ENCODE measurements at regions not wholly inside any gene's neighbourhood (a gene's known extent, or its start where the extent isn't known, plus 50 kb on each side); places are given as distances from the start of the nearest gene placed in this dataset.

DNA sequence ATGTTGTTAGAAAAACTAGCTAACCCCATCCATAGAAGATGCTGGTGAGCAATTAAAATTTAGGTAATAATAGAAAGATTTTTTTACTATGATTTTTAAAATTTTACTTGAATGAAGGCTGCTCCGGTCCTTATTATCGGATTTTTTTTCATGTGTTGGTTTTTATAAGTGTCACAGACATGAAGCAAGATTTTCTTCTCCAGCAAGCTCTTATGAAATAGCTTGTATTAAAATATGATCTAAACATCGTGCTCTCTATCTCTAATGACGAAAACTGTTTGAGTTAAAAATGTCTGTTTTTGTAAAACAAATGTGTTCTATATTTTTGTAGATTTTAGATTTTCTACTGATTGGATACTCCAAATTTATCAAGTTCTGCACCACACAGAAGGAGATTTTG lies 339.6 kb downstream of the ZNF536 start:
- TF ChIP-seq, protein P1, sequence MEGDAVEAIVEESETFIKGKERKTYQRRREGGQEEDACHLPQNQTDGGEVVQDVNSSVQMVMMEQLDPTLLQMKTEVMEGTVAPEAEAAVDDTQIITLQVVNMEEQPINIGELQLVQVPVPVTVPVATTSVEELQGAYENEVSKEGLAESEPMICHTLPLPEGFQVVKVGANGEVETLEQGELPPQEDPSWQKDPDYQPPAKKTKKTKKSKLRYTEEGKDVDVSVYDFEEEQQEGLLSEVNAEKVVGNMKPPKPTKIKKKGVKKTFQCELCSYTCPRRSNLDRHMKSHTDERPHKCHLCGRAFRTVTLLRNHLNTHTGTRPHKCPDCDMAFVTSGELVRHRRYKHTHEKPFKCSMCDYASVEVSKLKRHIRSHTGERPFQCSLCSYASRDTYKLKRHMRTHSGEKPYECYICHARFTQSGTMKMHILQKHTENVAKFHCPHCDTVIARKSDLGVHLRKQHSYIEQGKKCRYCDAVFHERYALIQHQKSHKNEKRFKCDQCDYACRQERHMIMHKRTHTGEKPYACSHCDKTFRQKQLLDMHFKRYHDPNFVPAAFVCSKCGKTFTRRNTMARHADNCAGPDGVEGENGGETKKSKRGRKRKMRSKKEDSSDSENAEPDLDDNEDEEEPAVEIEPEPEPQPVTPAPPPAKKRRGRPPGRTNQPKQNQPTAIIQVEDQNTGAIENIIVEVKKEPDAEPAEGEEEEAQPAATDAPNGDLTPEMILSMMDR (IDR thresholded peaks at IDR 0.05; ENCODE audit: extremely low read depth, missing control alignments), result no peak
- no peak for DNase-seq (ENCODE audit: low spot score)

DNA sequence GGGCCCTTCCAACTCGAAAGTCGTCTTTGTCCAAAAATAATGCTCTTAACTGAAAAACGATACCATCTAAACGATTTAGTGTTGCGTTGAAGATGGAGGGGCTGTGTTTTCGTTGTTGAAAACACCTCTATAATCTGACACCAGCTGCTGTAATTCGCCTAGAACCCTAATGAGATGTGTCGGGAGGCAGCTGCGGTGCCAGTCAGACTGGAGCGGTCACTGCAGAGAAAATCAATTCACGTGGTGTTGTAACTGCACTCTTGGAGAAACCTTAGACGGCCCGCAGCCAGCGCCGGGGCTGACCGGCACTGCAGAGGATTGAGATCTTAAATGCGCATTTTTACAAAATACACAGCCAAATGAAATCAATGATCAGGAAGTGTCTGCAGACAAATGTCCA lies 339.1 kb downstream of the ZNF536 start:
- no peak for DNase-seq (ENCODE audit: low spot score)
- TF ChIP-seq, protein P1 (IDR thresholded peaks at IDR 0.05; ENCODE audit: extremely low read depth, missing control alignments), result no peak

DNA sequence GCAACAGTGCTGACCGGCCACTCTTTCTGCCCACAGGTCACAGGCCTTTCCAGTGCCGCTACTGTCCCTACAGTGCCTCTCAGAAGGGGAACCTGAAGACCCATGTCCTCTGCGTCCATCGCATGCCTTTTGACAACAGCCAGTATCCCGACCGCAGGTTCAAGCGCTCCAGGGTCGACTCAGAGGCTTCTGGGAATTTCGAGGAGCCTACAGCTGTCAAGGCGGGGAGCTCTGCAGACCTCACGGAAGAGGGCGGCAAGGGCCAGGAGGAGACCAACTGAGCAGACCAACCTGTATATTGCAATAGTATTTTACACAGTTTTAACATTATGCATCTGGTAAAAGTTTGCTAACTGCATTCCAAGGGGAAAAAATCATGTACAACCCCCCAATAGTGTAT lies 338.5 kb downstream of the ZNF536 start:
- TF ChIP-seq, protein P1 (IDR thresholded peaks at IDR 0.05; ENCODE audit: extremely low read depth, missing control alignments), result no peak
- no peak for DNase-seq (ENCODE audit: low spot score)

DNA sequence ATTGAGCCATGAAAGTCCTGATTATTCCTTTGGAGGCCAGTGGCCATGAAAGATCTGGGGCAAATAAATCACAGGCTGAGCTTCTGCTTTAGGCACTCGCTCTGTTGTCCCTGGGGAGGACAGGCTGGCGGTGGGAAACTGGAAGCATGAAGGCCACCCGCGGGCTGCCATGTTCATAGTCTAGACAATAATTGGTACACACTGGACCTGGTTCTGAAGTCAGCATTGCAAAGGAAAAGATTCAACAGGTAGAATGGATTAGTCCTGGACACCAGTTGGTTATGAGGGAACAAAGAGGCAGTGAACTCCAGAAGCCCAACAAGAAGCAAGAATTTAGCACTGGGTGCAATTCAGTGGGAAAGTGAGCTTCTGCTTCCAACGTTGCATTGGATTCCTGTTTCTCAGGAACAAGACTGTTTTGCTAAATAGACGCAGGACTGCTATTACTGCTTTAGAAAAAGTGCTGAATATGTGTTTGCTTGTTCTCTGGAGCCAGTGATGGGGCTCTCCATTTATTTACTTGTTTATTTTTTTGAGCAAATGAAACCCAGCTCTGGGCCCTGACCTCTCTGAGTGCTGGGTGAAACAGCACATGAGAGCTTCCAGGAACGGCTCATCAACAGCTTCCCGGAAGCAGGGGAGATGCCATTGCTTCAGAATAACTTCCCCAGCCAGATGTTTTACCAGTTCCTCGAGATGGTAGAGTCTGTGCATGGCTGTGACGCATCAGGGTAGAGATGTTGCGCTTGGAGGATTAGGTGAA lies 336.4 kb downstream of the ZNF536 start:
- TF ChIP-seq, protein P1 (IDR thresholded peaks at IDR 0.05; ENCODE audit: extremely low read depth, missing control alignments), result no peak
- no peak for DNase-seq (ENCODE audit: low spot score)

DNA sequence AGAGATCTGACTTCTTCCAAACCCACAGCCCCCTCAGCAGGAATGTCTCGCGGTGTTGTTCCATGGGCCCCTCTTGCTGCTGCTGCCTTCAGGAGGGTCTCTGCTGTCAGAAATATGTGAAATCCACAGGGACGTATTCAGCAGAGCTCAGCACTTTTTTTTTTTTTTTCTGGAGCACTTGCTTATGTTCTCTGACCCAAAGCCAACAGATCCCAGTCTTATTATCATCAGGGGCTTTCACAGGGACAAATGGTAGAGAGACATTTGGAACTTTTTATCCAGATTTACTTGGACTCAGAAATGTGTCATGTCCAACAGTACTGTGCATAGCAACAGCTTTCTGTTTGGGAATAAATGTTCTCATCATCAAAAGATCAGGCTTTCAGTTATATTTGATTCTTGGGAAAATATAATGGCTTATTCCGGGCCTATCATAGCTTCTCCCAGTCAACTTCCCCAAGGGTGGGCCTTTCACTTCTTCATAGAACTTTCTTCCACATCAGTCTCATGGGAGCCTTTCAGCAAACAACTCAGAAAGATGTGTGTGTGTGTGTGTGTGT lies 332.7 kb downstream of the ZNF536 start:
- TF ChIP-seq, protein P1 (IDR thresholded peaks at IDR 0.05; ENCODE audit: extremely low read depth, missing control alignments), result no peak
- no peak for DNase-seq (ENCODE audit: low spot score)

DNA sequence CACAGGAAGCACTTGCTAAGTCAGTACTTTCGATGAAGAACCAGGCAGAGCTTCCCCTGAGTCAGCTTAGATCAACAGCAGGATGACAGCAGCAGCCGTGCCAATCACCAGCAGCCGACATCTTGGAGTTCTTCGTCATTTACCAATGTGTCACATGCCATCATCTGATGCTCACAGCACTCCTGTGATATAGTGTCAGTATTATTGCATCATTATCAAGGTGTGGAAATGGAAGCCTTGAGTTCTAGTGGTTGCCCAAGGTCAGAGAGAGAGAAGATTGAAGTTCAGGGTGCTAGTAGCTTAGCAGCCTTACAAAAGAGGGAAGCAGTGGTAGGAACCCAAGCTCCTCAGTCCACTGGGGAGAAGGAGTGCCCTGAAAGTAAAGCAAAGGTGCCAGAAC lies 331.5 kb downstream of the ZNF536 start:
- TF ChIP-seq, protein P1 (IDR thresholded peaks at IDR 0.05; ENCODE audit: extremely low read depth, missing control alignments), result no peak
- no peak for DNase-seq (ENCODE audit: low spot score)

DNA sequence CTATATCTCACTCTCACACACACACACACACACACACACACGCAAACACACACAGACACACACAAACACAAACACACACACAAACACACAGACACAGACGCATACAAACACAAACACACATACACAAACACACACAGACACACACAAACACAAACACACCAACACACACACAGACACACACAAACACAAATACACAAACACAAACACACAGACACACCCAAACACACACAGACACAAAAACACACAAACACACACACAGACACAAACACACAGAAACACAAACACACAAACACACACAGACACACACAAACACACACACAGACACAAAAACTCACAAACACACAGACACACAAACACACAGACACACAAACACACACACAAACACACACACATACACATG lies 329.0 kb downstream of the ZNF536 start:
- no peak for DNase-seq (ENCODE audit: low spot score)
- TF ChIP-seq, protein P1 (IDR thresholded peaks at IDR 0.05; ENCODE audit: extremely low read depth, missing control alignments), result no peak
